Thoracic aorta (tissue), 2 donors: ENCODE measurements at regions not wholly inside any gene's neighbourhood (a gene's known extent, or its start where the extent isn't known, plus 50 kb on each side); places are given as distances from the start of the nearest gene placed in this dataset.
"Not testable (repeated sequence)": the region's sequence is repeated elsewhere in the genome, so short reads cannot be mapped to it uniquely, and the experiment has no call there.

Experiments
- ATAC-seq: fragments of 150-250 bp; one replicate; pipeline ENCODE4 v1.8.0; 2017; ENCODE audit warnings: low read depth; ENCODE audit not compliant: insufficient number of reproducible peaks, low FRiP score
- DNase-seq: peaks from one replicate; pipeline ENCODE4 v3.0.0-alpha.2; 2020; ENCODE audit warnings: low spot score
- H3K27ac ChIP-seq, 2 donors: fragments of 200-600 bp; sonication (generic); 1 replicate in 1 of 2; 2 replicates in 1 of 2; pipeline ENCODE4 v1.5.1; 2016; ENCODE audit warnings: mild to moderate bottlenecking in 2 of 2, moderate library complexity in 2 of 2
- H3K27me3 ChIP-seq: fragments of 200-600 bp; sonication (generic); replicated peaks from 2 replicates; pipeline ENCODE4 v1.6.0; 2016; ENCODE audit warnings: mild to moderate bottlenecking; ENCODE audit not compliant: insufficient read depth
- H3K36me3 ChIP-seq: fragments of 200-600 bp; sonication (generic); one replicate; pipeline ENCODE4 v1.5.1; 2016
- H3K4me1 ChIP-seq, 2 donors: fragments of 200-600 bp; sonication (generic); 1 replicate in 1 of 2; 2 replicates in 1 of 2; pipeline versions ENCODE4 v1.5.1 to v1.6.0; 2016; ENCODE audit warnings: low read depth in 2 of 2, mild to moderate bottlenecking in 1 of 2; ENCODE audit not compliant: control insufficient read depth in 1 of 2
- H3K4me3 ChIP-seq: fragments of 200-600 bp; sonication (generic); 2 replicates; pipeline ENCODE4 v1.5.1; 2016; ENCODE audit warnings: mild to moderate bottlenecking
- H3K9me3 ChIP-seq: fragments of 200-600 bp; sonication (generic); 2 replicates; pipeline ENCODE4 v1.5.1; 2016

DNA sequence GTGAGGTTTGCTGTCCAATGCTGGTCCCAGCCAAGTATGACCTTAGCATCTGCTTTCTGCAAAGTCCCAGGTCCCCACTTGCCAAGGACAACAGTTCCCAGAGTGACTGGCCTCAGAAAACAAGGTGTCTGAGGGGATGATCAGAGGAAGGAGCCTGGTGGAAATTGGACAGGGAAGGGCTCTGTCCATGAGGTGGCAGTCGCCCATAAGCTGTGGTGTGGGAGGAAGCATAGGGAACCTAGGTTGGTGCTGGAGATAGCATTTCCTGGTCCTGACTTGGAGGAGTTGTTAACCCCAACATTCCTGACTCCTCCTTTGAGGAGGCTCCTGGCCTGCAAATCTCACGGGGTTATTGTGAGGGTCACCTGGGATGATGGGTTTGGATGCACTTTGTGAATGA lies 77.8 kb downstream of the LIMS4 start:
- not testable (repeated sequence) for H3K4me3 ChIP-seq, H3K36me3 ChIP-seq, DNase-seq, H3K27ac ChIP-seq, H3K4me1 ChIP-seq, H3K27me3 ChIP-seq, H3K9me3 ChIP-seq, ATAC-seq

DNA sequence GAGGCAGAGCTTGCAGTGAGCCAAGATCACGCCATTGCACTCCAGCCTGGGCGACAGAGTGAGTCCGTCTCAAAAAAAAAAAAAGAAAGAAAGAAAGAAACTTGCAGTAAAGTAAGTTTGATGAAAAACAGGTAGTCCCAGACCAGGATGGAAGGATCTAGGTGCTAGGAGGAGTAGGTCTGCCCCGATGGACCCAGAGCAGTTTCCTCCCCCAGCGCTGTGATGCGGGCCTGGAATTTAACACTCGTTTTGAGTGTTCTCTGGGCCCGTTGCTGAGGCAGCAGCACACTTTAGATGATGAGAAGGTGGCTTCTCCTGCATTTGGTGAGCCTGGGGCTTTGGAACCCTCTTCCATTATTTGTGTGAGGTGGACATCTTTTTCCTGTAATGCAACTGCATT lies 80.2 kb downstream of the LIMS4 start:
- not testable (repeated sequence) for H3K27ac ChIP-seq, ATAC-seq, DNase-seq, H3K36me3 ChIP-seq, H3K4me1 ChIP-seq, H3K27me3 ChIP-seq, H3K9me3 ChIP-seq, H3K4me3 ChIP-seq

DNA sequence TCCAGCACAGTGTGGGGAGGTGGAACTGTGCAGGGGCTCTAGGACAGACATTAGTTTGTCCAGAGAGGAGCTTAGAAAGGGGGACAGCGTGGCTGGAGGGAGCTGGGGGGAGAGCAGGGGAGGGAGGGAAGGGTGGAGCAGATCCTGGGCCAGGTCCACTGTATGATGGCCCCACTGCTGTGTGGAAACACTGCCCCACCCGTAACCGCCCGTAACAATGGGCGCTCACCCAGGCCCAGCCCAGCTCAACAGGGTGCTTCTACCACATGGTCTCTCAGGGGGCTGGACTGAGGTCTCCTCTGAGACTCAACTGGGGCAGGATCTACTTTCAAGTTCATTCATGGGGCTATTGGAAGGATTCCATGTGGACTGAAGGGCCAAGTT lies 81.6 kb downstream of the LIMS4 start:
- H3K27me3 ChIP-seq, H3K36me3 ChIP-seq, H3K9me3 ChIP-seq, H3K27ac ChIP-seq, H3K4me1 ChIP-seq, H3K4me3 ChIP-seq, ATAC-seq, DNase-seq: not testable (repeated sequence)

DNA sequence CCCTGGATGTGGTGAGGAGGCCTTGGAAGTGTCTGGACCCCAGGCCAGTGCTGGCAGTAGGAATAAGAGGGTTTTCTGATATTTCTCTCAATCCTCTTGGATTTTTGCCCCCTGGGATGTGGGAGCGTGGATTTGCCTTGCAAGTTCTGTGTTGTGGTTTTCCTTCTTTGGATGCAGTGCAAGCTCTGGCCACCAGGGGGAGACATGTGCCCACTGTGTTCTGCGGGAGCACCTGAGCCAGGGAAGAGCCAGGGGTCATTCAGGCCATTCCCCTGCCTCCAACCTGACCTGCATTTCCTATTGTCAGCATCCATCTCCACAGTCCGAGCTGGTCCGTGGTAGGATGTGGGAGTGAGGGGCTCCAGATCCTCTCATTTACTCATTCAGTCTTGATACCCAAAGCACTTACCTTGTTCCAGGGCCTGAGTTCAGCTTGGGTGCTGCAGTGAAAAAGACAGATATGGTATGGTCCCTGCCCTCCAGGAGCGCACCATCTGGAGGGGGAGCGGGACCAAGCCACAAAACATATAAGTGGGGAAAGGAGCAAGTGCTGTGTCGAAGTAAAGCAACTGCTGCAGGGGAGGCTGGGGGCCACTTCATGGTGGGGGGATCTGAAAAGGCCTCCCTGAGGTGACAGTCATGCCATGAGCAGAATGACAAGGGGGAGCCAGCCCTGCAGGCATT lies 82.1 kb downstream of the LIMS4 start:
- H3K4me1 ChIP-seq, DNase-seq, H3K4me3 ChIP-seq, H3K27ac ChIP-seq, ATAC-seq, H3K27me3 ChIP-seq, H3K9me3 ChIP-seq, H3K36me3 ChIP-seq: not testable (repeated sequence)

DNA sequence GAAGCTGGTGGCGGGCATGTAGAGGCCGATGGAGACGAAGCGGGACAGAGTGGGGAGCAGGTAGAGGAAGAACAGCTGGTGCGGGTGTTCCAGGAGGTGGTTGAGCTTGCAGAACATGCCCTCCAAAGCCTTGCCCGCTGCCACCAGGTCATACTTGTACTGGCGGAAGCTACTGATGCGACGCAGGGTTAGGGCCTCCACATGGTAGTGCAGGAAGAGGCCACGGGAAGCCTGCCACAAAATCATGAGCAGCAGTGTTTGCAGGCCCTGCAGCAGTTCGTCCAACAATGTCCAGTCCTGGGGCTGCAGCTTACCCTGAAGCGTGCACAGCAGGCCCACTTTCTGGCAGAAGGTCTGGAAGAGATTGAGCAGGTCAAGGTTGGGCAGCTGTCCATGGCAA lies 85.6 kb downstream of the LIMS4 start:
- ATAC-seq, H3K4me3 ChIP-seq, H3K36me3 ChIP-seq, H3K27ac ChIP-seq, DNase-seq, H3K27me3 ChIP-seq, H3K4me1 ChIP-seq, H3K9me3 ChIP-seq: not testable (repeated sequence)

DNA sequence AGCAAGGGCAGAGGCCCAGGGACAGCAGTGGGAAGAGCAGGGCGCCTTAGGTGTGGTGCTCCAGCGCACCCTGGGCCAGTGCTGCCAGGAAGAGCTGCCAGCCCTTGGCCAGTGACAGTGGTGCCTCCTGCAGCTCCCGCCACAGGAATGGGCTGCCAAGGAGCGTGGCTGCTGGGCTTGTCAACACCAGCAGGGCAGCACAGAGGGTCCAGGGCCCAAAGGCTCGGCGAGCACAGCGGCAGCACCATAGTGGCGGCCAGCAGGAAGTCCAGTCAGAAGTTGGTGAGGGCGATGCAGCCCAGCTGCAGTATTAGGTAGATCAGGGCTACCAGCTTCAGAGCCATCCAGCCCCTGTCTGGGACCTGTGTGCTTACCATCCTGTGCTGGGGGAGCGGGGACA lies 86.1 kb downstream of the LIMS4 start:
- not testable (repeated sequence) for H3K27me3 ChIP-seq, DNase-seq, H3K36me3 ChIP-seq, H3K9me3 ChIP-seq, H3K4me1 ChIP-seq, H3K4me3 ChIP-seq, H3K27ac ChIP-seq, ATAC-seq

DNA sequence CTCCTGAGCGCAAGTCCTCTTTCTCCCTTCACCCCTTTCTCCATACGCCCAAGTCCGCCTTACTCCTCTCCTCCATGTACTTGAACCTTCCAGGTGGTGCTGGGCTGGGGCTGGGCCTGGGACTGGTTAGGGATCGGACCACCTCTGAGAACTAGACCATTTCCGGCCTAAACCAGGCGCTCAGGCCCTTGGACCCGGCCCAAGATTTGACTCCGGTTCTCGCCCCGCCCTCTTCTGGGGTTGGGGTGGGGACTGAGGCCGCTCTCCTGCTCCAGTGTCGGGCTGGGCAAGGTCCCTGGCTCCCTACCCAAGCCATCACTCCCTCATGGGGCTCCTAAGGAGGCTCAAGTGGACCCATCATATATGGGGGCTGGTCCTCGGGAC lies 87.9 kb downstream of the LIMS4 start:
- ATAC-seq = peak; percentile 42
- H3K27me3 ChIP-seq = not testable (repeated sequence)

DNA sequence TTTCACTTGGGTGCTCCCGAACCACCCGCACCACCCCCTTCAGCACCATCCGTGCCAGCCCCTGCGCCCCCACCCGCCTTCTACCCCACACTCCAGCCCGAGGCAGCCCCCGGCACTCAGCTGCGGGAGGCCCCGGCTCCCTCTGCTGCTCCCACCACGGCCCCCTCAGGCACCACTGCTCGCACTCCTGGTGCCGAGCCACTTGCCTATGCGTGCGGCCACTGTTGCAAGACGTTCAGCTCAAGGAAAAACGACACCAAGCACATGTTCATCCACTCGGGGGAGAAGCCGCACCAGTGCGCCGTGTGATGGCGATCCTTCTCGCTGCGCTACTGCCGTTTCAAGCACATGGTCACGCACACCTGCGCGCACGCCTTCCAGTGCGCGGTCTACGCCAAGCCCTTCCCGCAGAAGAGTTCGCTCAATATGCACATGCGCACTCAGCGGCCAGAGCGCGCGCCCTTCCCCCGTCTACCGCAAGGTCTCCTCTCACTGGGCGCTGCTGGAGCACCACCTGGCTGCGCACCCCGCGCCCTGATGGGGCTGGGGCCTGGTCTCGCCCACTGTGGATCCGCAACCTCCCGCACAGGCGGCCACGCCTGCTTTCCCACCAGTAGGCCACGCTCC lies 88.4 kb downstream of the LIMS4 start:
- not testable (repeated sequence) for H3K4me3 ChIP-seq, DNase-seq, H3K27me3 ChIP-seq, H3K9me3 ChIP-seq, H3K4me1 ChIP-seq, H3K27ac ChIP-seq, H3K36me3 ChIP-seq
- ATAC-seq = peak; percentile 51

More for the DNA sequence above, 87.9 kb downstream of the LIMS4 start:
- H3K4me1 ChIP-seq, H3K36me3 ChIP-seq, H3K27ac ChIP-seq, H3K9me3 ChIP-seq, DNase-seq, H3K4me3 ChIP-seq: not testable (repeated sequence)

DNA sequence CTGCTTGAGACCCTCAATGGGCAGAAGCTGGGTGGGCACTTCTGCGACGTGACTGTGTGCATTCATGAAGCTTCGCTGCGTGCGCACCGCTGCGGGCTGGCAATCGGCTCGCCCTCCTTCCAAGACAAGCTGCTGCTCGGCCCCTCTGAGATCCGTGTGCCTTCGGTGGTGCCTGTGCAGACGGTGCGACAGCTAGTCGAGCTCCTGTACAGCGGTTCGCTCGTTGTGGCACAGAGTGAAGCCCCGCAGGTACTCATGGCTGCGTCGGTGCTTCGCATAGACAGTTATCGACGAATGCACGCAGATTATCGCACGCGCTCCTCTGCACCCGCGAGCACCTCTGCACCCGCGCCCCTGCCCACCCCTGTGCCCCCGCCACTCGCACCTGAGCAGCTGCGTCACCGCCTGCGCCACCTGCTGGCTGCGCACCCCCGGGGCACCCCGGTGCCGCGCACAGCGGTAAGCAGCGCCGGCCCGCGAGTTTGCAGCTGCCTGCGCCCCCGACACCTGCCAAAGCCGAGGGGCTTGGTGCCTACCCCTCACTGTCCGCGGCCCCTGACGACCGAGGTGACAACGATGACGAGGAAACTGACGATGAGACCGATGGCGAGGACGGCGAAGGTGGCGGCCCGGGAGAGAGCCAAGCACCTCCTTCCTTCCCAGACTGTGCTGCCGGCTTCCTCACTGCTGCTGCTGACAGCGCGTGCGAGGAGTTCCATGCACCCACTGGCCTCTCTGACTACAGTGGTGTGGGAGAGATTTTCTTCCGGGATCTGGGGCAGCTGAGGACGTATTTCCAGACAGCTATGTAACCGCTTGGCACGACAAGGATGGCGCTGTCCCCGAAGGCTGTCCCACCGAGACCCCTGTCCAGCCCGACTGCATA lies 89.2 kb downstream of the LIMS4 start:
- H3K9me3 ChIP-seq, H3K27me3 ChIP-seq, H3K36me3 ChIP-seq, DNase-seq, H3K4me1 ChIP-seq, H3K4me3 ChIP-seq, H3K27ac ChIP-seq: not testable (repeated sequence)
- peak; percentile 51 for ATAC-seq

DNA sequence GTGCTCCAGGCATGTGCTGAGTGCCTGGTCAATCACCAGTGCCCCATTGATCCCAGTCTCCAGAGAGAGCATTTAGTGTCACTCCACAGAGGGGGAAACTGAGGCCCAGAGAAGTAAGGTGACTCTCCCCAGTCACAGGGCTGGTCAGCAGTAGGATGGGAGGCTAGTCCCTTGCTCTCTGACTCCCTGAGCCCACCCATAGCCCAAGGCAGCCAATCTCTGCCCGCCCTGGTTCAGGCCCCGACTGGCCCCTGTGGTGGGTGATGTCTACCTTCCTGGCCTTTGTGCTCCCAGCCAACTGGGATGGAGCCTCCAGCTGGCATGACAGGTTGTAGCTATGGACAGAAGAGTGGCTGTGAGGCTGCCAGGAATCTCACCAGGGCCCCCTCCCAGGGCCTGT lies 99.1 kb downstream of the LIMS4 start:
- not testable (repeated sequence) for DNase-seq, ATAC-seq

DNA sequence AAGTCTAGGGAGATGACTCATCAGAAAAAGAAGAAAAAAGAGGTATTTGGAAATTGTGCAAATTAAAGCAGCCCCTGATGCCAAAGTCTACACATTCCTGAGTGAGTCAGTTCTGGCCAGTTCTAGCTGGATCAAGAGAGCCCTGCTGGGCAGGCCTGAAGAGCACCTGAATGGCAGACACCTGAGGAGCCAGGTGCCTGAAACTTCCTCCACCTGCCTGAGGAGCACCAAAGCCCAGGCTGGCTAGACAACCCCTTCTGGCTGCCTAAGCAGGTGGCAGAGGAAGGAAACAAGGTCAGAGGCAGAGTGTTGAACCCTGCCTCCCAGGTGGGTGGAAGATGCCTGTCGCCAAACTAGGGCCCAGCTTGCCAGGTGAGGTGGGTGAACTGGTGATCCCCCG lies 101.0 kb downstream of the LIMS4 start:
- H3K36me3 ChIP-seq, H3K9me3 ChIP-seq, H3K27ac ChIP-seq, H3K4me3 ChIP-seq, H3K4me1 ChIP-seq, DNase-seq, ATAC-seq, H3K27me3 ChIP-seq: not testable (repeated sequence)

More for the DNA sequence above, 99.1 kb downstream of the LIMS4 start:
- not testable (repeated sequence) for H3K27me3 ChIP-seq, H3K4me3 ChIP-seq, H3K36me3 ChIP-seq, H3K4me1 ChIP-seq, H3K27ac ChIP-seq, H3K9me3 ChIP-seq

DNA sequence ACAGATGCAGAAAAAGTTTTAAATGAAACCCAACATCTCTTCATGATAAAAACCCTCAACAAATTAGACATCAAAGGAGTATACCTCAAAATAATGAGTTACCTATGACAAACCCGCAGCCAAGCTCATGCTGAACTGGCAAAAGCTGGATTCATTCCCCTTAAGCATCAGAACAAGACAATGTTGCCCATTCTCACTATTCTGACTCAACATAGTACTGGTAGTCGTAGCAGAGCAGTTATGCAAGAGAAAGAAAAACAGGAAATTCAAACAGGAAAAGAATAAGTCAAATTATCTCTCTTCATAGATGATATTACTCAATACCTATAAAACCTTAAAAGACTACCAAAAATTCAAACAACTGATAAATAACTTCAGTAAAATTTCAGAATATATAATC lies 115.0 kb downstream of the LIMS4 start:
- H3K9me3 ChIP-seq, H3K4me3 ChIP-seq, H3K36me3 ChIP-seq, ATAC-seq, H3K27ac ChIP-seq, H3K4me1 ChIP-seq, H3K27me3 ChIP-seq, DNase-seq: not testable (repeated sequence)
